Ramos (cell line): ENCODE measurements at regions not wholly inside any gene's neighbourhood (a gene's known extent, or its start where the extent isn't known, plus 50 kb on each side); places are given as distances from the start of the nearest gene placed in this dataset.

Experiments
- in situ Hi-C: fragments of 300-500 bp; cut with MboI; formaldehyde crosslinking; loops from one replicate; pipeline ENCODE4 v1.14.3; 2022; ENCODE audit warnings: low sequenced_read_pairs; ENCODE audit not compliant: unreplicated experiment

- in situ Hi-C loops: no loop called here
Observed at GRCh38 chr21:16908077-16908476, 604.8 kb upstream of the CXADR start.

GRCh38 chr21:16910435-16911165 lies 602.2 kb upstream of the CXADR start:
- in situ Hi-C loops: no loop called here

GRCh38 chr21:16911166-16911607 lies 601.7 kb upstream of the CXADR start:
- in situ Hi-C loops: no loop called here

GRCh38 chr21:16912075-16912474 lies 600.8 kb upstream of the CXADR start:
- in situ Hi-C loops: no loop called here

- in situ Hi-C loops: no loop called here
Observed at GRCh38 chr21:16913010-16913409, 599.8 kb upstream of the CXADR start.

GRCh38 chr21:16928439-16928838 lies 584.4 kb upstream of the CXADR start:
- in situ Hi-C loops: no loop called here

GRCh38 chr21:16932314-16932713 lies 580.5 kb upstream of the CXADR start:
- in situ Hi-C loops: no loop called here

GRCh38 chr21:16942703-16943102 lies 570.1 kb upstream of the CXADR start:
- in situ Hi-C loops: no loop called here

GRCh38 chr21:16943231-16943630 lies 569.6 kb upstream of the CXADR start:
- in situ Hi-C loops: no loop called here

- in situ Hi-C loops: no loop called here
Observed at GRCh38 chr21:16945580-16945979, 567.3 kb upstream of the CXADR start.

- in situ Hi-C loops: no loop called here
Observed at GRCh38 chr21:16956824-16957223, 556.0 kb upstream of the CXADR start.

- in situ Hi-C loops: no loop called here
Observed at GRCh38 chr21:16965424-16965823, 547.4 kb upstream of the CXADR start.

- in situ Hi-C loops: no loop called here
Observed at GRCh38 chr21:16968436-16968835, 544.4 kb upstream of the CXADR start.

GRCh38 chr21:16969636-16970035 lies 543.2 kb upstream of the CXADR start:
- in situ Hi-C loops: no loop called here

- in situ Hi-C loops: no loop called here
Observed at GRCh38 chr21:16974060-16974459, 538.8 kb upstream of the CXADR start.

- in situ Hi-C loops: no loop called here
Observed at GRCh38 chr21:16976193-16976592, 536.6 kb upstream of the CXADR start.

- in situ Hi-C loops: no loop called here
Observed at GRCh38 chr21:16978309-16978895, 534.4 kb upstream of the CXADR start.

- in situ Hi-C loops: no loop called here
Observed at GRCh38 chr21:16979574-16979973, 533.3 kb upstream of the CXADR start.

GRCh38 chr21:16983420-16983819 lies 529.4 kb upstream of the CXADR start:
- in situ Hi-C loops: no loop called here

GRCh38 chr21:16992448-16992847 lies 520.4 kb upstream of the CXADR start:
- in situ Hi-C loops: no loop called here

GRCh38 chr21:16993416-16994038 lies 519.3 kb upstream of the CXADR start:
- in situ Hi-C loops: no loop called here
